ENCODE measurements at regions not wholly inside any gene's neighbourhood (a gene's known extent, or its start where the extent isn't known, plus 50 kb on each side); places are given as distances from the start of the nearest gene placed in this dataset.

DNA sequence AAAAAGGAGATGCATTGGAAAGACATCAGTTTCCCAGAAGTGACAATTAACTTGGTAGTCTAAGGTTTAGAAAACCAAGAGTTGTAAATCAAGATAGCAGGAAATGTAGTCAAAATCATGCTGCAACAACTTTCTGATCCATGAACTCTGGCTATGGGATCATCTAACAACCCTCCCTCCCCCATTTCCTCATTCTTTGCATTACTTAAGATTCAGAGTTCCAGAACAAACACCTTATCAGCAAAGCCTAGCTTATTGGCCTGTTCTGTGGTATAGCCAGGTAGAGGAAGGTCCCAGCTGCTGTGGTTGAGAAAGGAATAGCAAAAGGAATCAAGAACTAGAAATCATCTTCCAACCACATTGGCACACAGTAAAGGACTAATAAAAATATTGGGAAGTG lies 651.1 kb downstream of the METTL15 start:
- TF ChIP-seq, protein P1, sequence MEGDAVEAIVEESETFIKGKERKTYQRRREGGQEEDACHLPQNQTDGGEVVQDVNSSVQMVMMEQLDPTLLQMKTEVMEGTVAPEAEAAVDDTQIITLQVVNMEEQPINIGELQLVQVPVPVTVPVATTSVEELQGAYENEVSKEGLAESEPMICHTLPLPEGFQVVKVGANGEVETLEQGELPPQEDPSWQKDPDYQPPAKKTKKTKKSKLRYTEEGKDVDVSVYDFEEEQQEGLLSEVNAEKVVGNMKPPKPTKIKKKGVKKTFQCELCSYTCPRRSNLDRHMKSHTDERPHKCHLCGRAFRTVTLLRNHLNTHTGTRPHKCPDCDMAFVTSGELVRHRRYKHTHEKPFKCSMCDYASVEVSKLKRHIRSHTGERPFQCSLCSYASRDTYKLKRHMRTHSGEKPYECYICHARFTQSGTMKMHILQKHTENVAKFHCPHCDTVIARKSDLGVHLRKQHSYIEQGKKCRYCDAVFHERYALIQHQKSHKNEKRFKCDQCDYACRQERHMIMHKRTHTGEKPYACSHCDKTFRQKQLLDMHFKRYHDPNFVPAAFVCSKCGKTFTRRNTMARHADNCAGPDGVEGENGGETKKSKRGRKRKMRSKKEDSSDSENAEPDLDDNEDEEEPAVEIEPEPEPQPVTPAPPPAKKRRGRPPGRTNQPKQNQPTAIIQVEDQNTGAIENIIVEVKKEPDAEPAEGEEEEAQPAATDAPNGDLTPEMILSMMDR (conservative IDR thresholded peaks at IDR 0.05; ENCODE audit: low read depth, low read length): no peak
- TF ChIP-seq EZH2phosphoT487 (IDR thresholded peaks at IDR 0.05; ENCODE audit: borderline replicate concordance, low read length): no peak
- no peak for TF ChIP-seq EZH2 (IDR thresholded peaks at IDR 0.05; ENCODE audit: low read length, unreplicated experiment)
